GM04503 (cell line): ENCODE measurements at regions not wholly inside any gene's neighbourhood (a gene's known extent, or its start where the extent isn't known, plus 50 kb on each side); places are given as distances from the start of the nearest gene placed in this dataset.
"Not testable (repeated sequence)": the region's sequence is repeated elsewhere in the genome, so short reads cannot be mapped to it uniquely, and the experiment has no call there.

Source experiments
- DNase-seq: peaks from one replicate; pipeline ENCODE4 v3.0.0-alpha.2; 2012; ENCODE audit warnings: low read depth

DNA sequence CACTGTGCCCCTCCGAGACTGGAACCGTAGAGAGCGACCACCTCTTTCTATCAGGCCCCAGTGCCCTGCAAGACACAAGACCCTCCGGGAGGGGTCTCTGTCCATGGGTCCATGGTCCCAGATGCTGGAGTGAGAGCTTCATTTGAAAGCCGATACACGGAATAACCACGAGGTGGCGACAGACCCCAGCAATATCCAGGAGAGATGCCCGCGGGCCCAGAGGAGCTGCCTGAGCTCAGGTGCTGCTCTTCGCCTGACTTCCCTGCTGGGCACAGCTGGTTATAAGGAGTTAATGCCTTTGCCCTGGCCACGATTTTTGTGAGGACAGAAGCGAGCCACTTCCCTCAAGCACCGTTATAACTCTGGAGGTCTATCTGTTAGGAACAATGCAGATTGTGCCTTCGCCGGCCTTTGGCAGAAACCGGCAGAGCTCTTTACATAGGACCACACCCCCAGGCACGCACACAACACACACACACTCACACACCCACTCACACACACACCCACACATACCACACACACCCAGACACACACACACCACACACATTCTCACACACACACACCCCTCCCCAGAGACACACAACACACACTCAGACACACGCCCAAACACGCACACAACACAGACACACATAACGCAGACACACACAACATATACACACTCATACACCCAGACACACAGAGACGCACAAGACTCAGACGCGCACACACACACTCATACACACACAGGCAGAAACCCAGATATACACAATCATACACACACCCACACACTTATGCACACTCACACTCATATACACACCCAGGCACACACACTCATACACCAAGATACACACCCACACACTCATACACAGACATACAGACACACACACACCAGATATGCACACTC is 436.4 kb downstream of the SOX9 start:
- no peak for DNase-seq

DNA sequence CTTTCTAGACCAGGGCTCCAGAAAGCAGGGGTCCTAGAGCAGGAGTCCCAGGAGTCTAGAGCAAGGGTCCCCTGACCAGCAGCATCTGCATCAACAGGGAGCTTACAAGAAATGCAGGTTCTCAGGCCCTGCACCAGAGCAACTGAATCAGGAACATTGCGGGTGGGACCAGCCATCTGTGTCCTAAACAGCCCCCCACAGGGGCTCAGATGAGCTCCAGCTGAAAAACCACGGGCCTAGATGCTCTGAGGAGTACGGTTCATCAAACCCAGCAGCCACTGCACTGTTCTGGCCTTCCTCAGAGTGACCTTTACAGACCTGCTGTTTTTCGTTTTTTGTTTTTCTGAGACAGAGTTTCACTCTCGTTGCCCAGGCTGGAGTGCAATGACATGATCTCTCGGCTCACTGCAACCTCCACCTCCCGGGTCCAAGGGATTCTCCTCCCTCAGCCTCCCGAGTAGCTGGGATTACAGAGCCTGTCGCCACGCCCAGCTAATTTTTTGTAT is 438.2 kb downstream of the SOX9 start:
- DNase-seq: no peak

DNA sequence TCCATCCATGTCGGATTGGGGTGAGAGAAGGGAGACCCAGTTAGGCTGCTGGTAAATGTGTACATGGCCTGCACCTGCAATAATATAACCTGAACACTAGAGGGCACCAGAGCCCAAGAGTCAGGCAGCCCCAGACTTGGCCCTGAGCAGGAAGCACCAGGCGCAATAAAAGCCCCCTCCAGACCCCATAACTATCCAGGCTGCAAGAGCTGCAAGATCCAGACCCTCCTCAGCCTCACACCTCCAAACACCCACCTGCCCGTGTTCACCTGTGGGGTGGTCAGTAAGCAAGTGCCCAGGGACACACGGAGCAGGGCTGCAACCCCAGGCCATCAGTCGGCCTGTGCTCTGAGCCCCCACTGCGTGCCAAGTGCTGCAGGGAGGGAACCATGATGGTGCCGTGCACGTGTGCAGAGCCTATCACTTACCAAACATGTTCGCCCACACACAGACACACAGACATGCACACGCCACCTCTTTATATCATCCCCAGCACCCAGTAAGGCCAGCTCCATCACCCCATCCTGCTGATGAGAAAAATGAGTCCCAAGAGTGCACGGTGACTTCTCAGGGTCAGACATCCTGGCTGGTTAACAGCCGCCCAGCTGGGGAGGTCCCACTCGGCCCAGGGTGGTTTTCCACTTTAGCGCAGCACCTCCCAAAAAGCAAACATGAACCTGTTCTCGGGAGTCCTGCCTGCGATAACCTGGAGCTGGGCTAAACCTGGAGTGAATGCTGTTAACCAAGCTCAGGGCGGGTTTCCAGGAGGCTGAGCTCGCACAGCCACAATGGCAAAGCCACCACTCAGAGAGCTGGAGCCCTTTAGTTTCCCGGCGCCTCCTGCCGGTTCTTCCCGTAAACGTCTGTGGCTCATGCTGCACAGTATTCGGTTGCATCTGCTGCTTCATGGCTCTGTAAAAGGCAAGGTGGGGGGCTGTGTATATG is 439.8 kb downstream of the SOX9 start:
- DNase-seq: no peak

DNA sequence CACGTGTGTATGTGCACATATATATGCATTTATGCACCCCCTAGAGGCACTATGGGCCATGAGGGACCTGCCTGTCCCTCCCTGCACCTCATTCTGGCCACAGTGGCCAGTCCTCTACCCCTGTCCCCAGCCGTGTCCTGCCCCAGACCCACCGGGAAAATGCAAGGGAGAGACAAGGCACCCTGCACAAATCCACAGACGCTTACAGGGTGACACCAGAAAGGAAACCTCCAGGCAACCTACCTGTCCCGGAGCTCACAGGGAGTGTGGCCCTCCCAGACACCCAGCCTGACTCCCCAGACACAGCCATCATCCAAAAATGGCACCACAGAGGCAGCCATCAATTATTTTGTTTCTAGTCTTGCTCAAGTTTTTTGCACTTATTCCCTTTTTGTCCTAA is 440.4 kb downstream of the SOX9 start:
- no peak for DNase-seq

GRCh38 chr17:72561680-72562079 is 440.9 kb downstream of the SOX9 start:
- no peak for DNase-seq

GRCh38 chr17:72562615-72563188 is 441.9 kb downstream of the SOX9 start:
- no peak for DNase-seq

GRCh38 chr17:72563952-72564351 is 443.1 kb downstream of the SOX9 start:
- DNase-seq: no peak

DNA sequence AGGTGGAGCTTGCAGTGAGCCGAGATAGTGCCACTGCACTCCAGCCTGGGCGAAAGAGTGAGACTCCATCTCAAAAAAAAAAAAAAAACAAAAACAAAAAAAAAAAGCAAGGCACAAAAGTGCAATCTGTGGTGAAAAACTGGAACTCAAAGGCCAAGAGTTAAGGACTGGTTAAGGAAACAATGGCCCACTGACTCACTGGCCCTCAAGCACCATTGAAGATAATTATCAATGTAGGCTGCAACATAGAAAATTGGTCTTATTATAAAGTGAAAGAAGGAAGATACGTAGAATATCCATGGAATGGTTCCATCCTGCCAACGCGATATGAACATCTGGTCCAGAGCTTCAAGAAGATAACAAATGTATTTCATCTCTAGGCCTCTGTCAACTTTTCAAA is 444.2 kb downstream of the SOX9 start:
- no peak for DNase-seq

- DNase-seq: no peak
Measured at GRCh38 chr17:72565758-72566157, 444.9 kb downstream of the SOX9 start.

DNA sequence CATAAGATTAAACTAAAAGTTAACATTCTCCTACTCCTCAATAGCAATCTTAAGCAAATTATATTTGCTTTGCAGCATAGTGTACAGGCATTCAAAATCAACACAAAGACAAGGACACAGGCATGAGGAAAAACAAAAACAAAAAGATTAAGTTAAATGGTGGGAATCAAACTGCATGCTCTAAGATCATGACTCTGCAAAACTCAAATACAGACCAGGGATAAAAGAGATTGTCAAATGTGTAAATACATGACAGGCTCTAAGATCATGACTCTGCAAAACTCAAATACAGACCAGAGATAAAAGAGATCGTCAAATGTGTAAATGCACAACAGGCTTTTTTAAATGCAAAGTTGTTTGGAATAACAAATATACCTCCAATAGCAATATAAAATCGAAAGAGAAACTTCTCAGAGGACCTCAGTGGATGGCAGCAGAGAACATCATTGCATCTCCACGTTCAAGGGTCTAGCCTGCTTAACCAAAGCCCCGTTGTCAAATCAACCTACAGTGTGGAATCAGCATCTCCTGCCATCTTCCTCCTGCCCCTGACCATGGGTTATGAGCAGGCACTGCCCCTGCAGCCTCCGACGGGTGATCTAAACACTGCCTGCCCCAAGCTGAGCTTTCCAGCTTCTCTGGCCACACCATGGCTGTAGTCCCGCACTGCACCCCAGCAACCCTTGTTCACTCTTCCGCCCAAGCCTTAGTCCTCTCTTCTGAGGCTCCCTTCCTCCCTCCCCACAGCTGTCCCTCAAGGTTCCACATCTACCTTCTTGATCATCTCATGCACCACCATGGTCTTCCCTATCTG is 446.1 kb downstream of the SOX9 start:
- DNase-seq: no peak

DNA sequence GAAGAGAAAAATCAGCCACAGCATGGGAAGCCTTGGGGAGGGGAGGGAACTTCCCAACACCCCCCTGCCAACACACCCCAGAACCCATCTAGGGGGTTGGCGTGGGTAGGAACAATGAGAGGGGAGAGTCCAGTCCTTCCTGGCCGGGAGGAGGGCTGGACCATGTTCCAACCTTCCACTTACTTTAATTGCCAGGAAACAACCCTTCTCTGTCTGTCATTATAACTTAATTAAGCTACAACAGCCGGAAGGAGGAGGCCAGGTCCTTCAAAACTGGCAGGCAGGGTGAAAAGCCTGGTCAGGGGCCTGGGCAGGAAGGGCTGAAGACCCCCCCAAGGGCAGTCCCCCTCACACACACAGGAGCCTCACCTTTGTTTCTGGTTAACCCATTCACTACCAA is 447.0 kb downstream of the SOX9 start:
- DNase-seq: no peak

GRCh38 chr17:72569148-72569946 is 448.5 kb downstream of the SOX9 start:
- no peak for DNase-seq

- DNase-seq: no peak
Measured at GRCh38 chr17:72571813-72572396, 451.1 kb downstream of the SOX9 start.

- no peak for DNase-seq
Measured at GRCh38 chr17:72572604-72573491, 452.0 kb downstream of the SOX9 start.

- DNase-seq: not testable (repeated sequence)
Measured at GRCh38 chr17:72573492-72573801, 452.6 kb downstream of the SOX9 start.

DNA sequence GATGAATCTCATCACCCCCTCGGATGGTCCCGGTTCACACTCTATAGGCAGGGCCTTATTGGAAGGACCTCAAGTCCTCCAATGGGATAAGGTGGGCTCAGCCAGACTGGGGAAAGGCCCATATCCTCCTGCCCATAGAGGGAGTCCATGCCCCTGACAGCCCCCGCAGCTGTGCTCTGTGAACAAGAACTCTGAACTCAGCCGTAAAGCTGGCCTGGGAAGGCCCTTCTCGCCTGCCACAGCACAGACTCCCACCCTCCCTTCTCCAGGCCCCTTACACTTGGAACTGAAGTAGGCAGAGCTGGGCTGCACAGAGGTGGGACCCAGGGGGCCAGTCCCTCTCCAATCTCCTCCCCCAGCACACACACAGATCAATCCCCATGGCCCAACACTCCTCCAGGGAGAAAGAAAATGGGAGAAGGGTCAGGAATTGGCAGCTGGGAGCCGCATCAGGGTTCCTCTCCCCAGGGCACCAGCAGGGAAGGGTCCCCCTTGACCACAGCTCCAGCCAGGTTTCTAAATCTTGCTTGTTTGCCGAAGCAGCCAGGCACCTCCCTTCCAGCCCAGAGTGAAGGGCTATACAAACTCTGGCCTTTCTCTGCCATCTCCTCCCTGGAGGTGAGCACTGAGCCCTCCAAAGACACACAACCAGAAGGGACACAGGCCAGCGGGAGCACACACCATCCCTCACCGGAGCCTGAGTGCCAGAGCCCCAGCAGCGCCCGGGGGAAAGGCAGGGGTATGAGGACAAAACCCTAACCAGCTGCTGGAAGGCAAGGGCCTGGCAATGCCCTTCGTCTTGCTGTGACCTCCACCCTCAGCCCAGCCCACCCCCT is 454.1 kb downstream of the SOX9 start:
- no peak for DNase-seq

- DNase-seq: no peak
Measured at GRCh38 chr17:72575542-72576233, 454.9 kb downstream of the SOX9 start.

GRCh38 chr17:72576289-72576759 is 455.5 kb downstream of the SOX9 start:
- DNase-seq: no peak
